ENCODE measurements at regions not wholly inside any gene's neighbourhood (a gene's known extent, or its start where the extent isn't known, plus 50 kb on each side); places are given as distances from the start of the nearest gene placed in this dataset.

DNA sequence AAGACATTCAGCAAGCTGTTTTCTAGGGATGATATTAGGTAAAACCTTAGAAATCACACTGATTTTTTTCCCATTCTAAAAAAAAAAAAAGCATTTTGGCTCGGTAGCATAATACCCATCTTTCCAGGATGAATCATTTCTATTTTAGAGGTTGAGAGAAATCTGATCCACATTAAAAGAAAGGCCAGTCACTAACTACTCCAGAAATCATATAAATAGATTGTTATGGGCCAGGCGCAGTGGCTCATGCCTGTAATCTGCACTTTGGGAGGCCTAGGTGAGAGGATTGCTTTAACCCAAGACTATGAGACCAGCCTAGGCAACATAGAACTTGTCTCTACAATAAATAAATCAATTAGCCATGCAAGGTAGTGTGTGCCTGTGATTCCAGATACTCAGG is 164.3 kb downstream of the BAMBI start:
- TF ChIP-seq CTCF (IDR thresholded peaks at IDR 0.05; ENCODE audit: partially characterized antibody, unreplicated experiment), result no peak
- Mint-ChIP-seq H3K4me1 (ENCODE audit: low read depth, unreplicated experiment) (no peaks in the 10 kb centered on the region), H3K27me3 (ENCODE audit: unreplicated experiment) (no peaks in the 10 kb centered on the region), H3K4me3 (ENCODE audit: unreplicated experiment) (no peak overlapping the region), H3K9me3 (ENCODE audit: unreplicated experiment) (no peaks in the 10 kb centered on the region), H3K27ac (ENCODE audit: unreplicated experiment) (no peak overlapping the region), H3K36me3 (ENCODE audit: unreplicated experiment) (no peaks in the 10 kb centered on the region)
- no peak for DNase-seq

- no peaks in the 10 kb centered on the region for H3K36me3 Mint-ChIP-seq (ENCODE audit: unreplicated experiment)
- no peak overlapping the region for H3K27ac Mint-ChIP-seq (ENCODE audit: unreplicated experiment)
- no peak overlapping the region for H3K4me3 Mint-ChIP-seq (ENCODE audit: unreplicated experiment)
- no peak for DNase-seq
- H3K9me3 Mint-ChIP-seq (ENCODE audit: unreplicated experiment), result no peaks in the 10 kb centered on the region
- TF ChIP-seq CTCF (IDR thresholded peaks at IDR 0.05; ENCODE audit: partially characterized antibody, unreplicated experiment), result no peak
- H3K27me3 Mint-ChIP-seq (ENCODE audit: unreplicated experiment), result no peaks in the 10 kb centered on the region
- no peaks in the 10 kb centered on the region for H3K4me1 Mint-ChIP-seq (ENCODE audit: low read depth, unreplicated experiment)
Observed at GRCh38 chr10:28842321-28842720, 165.0 kb downstream of the BAMBI start.

- H3K36me3 Mint-ChIP-seq (ENCODE audit: unreplicated experiment), result no peaks in the 10 kb centered on the region
- no peaks in the 10 kb centered on the region for H3K4me1 Mint-ChIP-seq (ENCODE audit: low read depth, unreplicated experiment)
- no peak for TF ChIP-seq CTCF (IDR thresholded peaks at IDR 0.05; ENCODE audit: partially characterized antibody, unreplicated experiment)
- H3K27me3 Mint-ChIP-seq (ENCODE audit: unreplicated experiment), result no peaks in the 10 kb centered on the region
- H3K4me3 Mint-ChIP-seq (ENCODE audit: unreplicated experiment), result no peak overlapping the region
- no peaks in the 10 kb centered on the region for H3K9me3 Mint-ChIP-seq (ENCODE audit: unreplicated experiment)
- H3K27ac Mint-ChIP-seq (ENCODE audit: unreplicated experiment), result no peak overlapping the region
- DNase-seq, result no peak
Observed at GRCh38 chr10:28845009-28845682, 167.8 kb downstream of the BAMBI start.

- Mint-ChIP-seq H3K27me3 (ENCODE audit: unreplicated experiment) (no peaks in the 10 kb centered on the region), H3K4me3 (ENCODE audit: unreplicated experiment) (no peak overlapping the region), H3K4me1 (ENCODE audit: low read depth, unreplicated experiment) (no peaks in the 10 kb centered on the region), H3K27ac (ENCODE audit: unreplicated experiment) (no peak overlapping the region), H3K9me3 (ENCODE audit: unreplicated experiment) (no peaks in the 10 kb centered on the region), H3K36me3 (ENCODE audit: unreplicated experiment) (no peaks in the 10 kb centered on the region)
- no peak for DNase-seq
- no peak for TF ChIP-seq CTCF (IDR thresholded peaks at IDR 0.05; ENCODE audit: partially characterized antibody, unreplicated experiment)
Observed at GRCh38 chr10:28849309-28849708, 172.0 kb downstream of the BAMBI start.

DNA sequence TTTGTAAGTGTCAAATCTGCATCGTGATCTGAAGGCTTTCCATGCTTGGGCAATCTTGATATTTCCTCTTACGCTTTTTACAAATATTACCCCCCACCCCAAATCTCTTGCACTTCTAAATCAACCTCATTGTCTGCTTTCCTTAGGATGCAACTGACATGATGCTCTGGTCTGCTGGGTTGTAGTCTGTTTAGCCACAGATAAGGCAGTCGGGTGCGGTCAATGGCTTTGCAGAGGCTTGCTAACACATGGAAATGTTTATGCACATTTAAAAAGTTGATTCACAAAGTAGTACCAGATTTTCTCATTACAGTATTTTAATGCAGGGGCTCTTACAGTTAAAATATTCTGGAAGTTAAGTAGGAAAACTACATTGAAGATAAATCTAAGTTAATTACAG is 172.5 kb downstream of the BAMBI start:
- no peak for DNase-seq
- no peak for TF ChIP-seq CTCF (IDR thresholded peaks at IDR 0.05; ENCODE audit: partially characterized antibody, unreplicated experiment)
- Mint-ChIP-seq H3K36me3 (ENCODE audit: unreplicated experiment) (no peaks in the 10 kb centered on the region), H3K4me3 (ENCODE audit: unreplicated experiment) (no peak overlapping the region), H3K4me1 (ENCODE audit: low read depth, unreplicated experiment) (no peaks in the 10 kb centered on the region), H3K9me3 (ENCODE audit: unreplicated experiment) (no peaks in the 10 kb centered on the region), H3K27ac (ENCODE audit: unreplicated experiment) (no peak overlapping the region), H3K27me3 (ENCODE audit: unreplicated experiment) (no peaks in the 10 kb centered on the region)
